Suppressor macrophage treated with lipopolysaccharide for 1 hour (primary cell): ENCODE measurements at regions not wholly inside any gene's neighbourhood (a gene's known extent, or its start where the extent isn't known, plus 50 kb on each side); places are given as distances from the start of the nearest gene placed in this dataset.
"Not testable (repeated sequence)": the region's sequence is repeated elsewhere in the genome, so short reads cannot be mapped to it uniquely, and the experiment has no call there.

Source experiments
- DNase-seq, 3 donors: peaks; one replicate each; pipeline ENCODE4 v3.0.0-alpha.2; 2020 to 2022

DNA sequence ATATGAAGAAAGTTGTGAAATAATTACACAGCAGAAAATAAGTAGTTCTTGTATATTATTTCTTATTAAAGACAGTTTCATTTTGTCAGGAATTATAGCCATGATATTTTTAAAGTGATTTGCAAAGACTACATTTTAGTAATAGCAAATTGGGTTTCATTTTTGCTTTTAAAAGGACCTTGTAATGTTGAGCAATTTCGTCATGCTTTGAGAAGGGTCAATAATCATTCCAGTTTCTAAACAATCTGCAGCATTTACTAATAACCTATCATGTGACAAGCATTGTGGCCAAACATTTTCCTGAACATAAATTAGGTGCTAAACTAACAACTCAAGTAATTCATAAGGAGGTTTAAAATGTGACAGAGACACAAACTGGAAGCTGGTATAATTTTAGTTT is 214.4 kb upstream of the CBLB start:
- DNase-seq = peak; percentile 2 to 23 (median 17)

DNA sequence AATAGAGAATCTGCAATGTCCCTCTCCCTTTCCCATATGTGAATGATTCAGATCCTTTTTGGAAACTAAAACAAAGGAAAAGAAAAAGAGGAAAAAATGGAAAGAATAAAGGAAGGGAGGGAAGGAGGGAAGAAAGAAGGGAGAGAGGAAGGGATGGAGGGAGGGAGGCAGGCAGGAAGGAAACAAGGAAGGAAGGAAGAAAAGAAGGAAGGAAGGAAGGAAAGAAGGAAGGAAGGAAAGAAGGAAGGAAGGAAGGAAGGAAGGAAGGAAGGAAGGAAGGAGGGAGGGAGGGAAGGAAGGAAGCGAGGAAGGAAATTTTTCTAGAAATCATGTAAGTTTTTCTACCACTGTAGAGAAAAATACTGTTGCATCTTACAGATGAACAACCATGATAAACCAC is 215.0 kb upstream of the CBLB start:
- DNase-seq = no peak

DNA sequence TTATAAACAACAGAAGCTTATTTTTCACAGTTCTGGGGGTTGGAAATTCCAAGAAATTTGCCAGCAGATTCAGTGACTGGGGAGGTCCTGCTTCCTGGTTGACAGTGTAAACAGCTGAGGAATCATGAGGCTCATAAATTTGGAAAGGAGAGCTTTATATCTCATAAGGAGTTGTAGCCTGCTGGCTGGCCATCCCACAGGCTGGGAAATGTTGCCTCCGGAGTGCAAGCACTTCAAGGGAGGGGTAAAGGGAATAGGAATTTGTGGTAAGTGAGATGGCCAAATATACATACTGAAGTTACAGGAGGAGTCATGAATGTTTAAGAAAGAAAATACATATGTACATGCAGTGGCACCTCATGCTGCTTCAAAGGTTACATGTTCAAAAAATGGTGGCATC is 217.2 kb upstream of the CBLB start:
- DNase-seq = no peak

GRCh38 chr3:106086636-106087035 is 217.8 kb upstream of the CBLB start:
- DNase-seq = no peak

GRCh38 chr3:106088304-106088703 is 219.5 kb upstream of the CBLB start:
- DNase-seq = no peak

DNA sequence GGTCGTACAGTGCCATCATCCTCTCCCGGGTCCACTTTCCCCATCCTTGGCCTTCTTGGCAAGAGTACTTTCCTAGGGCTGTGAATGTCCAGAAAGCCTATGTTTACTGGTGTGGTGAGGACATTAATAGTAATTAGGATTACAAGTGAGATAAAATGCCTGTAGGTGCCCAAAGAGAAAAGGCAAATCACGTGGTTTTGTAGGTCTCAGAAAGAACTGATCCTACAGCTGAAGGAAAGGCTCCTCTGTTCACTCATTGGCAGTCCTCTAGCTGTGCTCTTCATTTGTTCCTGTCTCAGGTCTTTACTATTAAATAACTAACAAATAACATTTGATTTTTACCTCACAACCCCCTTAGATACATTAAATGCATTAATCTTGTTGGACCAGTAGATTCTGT is 220.1 kb upstream of the CBLB start:
- no peak for DNase-seq

DNA sequence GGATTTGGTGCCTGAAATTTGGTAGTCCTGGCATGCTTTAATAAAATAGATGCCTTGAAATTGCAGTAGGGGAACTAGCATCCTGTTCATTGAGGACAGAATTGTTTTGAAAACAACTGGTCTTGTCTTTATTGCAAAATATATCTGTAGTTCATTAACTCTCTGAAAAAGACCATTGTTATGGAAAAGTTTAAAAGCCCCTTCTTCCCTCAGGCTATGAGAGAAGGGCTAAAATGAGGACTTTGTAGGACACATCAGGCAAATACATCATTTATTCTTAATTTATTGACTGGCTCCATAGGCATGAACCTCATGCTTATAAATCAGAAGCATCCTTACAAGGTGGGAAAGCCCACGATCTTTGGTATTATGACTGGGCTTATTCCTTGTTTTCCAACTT is 221.0 kb upstream of the CBLB start:
- no peak for DNase-seq

GRCh38 chr3:106092792-106093191 is 224.0 kb upstream of the CBLB start:
- DNase-seq = no peak

DNA sequence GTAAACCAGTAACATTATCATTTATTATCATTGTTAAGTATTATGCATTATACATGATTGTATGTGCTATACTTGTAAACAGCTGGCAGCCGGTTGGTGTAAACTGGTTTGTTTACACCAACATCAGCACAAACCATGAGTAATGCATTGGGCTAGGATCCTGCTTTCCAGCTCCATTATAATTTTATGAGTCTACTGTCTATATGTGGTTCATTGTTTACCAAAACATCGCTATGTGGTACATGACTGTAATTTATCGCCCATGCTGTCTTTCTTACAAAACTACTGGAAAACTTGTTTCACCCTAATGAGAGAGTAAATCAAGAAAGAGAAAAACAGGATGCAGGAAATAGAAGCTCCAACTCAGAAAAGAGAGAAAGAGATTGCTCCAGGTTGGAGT is 224.8 kb upstream of the CBLB start:
- no peak for DNase-seq

- DNase-seq = no peak
Measured at GRCh38 chr3:106097817-106098435, 229.1 kb upstream of the CBLB start.

GRCh38 chr3:106103383-106103782 is 234.6 kb upstream of the CBLB start:
- no peak for DNase-seq

- DNase-seq = no peak
Measured at GRCh38 chr3:106104078-106104477, 235.3 kb upstream of the CBLB start.

DNA sequence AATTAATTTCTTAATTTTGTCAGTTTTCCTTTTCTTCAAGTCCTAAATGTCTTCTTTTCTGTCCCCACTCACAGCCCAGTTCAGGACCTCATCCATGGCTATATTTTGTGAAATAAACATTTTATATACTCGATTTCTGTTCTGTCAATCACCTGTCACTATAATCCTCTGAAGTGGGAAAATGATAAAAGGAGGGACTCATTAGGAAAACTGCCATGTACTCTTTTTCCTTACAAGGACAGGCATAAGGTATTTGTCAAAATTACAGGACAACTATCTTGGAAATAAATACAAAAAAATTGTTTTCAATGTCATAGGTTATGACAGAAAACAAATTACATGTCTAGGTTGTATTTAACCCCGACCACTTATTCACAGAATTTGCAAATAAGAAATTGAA is 240.1 kb upstream of the CBLB start:
- DNase-seq = no peak

DNA sequence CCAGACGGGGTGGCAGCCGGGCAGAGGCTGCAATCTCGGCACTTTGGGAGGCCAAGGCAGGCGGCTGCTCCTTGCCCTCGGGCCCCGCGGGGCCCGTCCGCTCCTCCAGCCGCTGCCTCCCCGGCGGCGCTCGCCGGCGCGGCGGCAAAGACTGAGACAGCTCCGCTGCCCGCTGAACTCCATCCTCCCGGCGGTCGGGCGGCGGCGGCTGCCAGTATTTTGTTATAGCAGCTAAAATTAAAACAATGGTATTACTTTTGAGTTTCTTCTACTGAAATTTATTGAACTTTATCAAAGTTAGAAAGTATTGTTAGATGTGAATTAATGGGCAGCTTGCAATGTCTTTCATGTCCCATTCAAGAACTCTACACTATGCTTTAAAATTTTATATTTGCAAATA is 243.7 kb upstream of the CBLB start:
- DNase-seq = not testable (repeated sequence)

GRCh38 chr3:106113747-106114146 is 244.9 kb upstream of the CBLB start:
- DNase-seq = no peak

GRCh38 chr3:106114220-106114619 is 245.4 kb upstream of the CBLB start:
- DNase-seq = no peak

DNA sequence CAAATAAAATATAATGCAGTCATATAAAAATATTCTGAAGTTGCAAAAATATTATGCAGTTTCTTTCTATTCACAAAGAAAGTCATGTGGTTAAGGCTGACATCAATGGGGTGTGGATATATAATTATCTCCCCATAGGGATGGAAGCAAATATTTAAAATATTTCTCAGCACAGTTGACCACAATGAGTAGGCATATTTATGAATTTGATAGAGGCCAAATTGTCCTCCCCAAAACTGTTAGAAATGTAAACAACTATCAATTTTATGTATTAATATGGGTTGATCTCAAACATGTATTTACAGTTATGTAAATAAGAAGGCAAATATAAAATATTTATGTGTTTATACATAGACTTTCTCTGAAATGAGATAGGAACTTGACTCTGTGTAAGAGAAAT is 246.0 kb upstream of the CBLB start:
- DNase-seq = no peak

GRCh38 chr3:106115557-106115956 is 246.7 kb upstream of the CBLB start:
- no peak for DNase-seq

DNA sequence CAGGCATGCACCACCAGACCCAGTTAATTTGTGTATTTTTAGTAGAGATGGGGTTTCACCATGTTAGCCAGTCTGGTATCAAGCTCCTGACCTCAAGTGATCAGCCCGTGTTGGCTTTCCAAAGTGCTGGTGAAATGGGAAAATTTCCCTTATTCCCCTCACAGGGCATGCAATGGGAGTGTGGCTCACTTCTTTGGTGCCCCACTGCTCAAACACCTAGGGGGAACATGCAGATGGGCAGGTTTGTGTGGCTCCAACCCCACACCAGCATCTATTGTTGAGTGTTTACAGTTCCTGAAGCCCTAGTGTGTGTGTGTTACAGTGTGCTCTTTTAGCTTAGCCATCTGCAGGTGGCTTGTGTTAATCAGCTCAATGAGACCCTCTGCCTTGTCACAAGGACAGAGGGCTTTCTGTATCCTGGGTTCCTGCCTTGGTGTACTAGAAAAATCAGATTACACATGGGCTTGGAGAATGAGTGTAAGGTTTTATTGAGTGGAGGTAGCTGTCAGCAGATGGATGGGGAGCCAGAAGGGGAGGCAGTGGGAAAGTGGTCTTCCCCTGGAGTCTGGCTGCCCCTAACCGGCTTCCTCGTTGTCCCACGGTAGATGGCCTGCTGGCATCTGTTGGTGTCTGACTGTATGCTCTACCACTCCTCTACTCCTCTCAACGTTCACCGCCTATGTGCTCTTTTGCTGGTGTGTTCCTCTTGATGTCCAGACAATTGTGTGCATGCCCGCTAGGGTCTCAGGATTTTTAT is 248.1 kb upstream of the CBLB start:
- DNase-seq = no peak

DNA sequence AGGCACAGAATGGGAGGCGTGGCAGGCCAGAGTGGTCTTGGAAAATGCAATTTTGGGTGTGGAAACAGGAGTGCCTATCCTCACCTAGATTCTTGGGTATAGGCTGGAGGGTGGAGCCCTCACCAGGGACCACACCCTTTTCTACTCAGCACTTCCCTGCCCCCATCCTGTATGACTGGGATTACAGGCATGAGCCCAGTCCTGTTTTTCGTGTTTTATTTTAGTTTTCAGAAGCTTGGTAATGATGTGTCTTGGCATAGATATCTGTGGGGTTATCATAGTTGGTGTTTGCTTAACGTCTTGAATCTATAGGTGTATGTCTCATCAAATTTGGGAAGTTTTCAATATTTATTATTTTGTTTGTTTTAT is 248.7 kb upstream of the CBLB start:
- no peak for DNase-seq

DNA sequence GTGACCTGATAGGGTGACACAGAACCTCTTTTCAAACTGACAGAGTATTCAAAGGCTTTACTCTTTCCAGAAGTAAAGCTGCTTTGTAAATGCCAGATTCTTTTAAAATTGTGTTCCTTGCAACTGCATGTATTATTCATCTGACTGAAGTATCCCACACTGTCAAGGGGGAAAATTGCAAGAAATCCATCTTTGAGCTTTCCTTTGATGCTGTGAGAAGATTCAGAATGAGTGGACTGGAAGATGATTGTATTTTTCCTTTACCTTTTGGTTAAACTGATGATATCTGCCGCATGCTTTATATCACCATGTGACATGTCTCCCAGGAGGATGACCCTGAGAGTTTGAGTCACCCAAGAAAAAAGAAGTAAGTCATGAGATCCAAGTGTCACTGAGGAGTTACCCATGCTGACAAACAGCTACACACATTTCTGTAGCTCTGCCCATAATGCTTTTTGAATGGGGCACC is 250.8 kb upstream of the CBLB start:
- peak; percentile 73 to 86 (median 78) for DNase-seq

DNA sequence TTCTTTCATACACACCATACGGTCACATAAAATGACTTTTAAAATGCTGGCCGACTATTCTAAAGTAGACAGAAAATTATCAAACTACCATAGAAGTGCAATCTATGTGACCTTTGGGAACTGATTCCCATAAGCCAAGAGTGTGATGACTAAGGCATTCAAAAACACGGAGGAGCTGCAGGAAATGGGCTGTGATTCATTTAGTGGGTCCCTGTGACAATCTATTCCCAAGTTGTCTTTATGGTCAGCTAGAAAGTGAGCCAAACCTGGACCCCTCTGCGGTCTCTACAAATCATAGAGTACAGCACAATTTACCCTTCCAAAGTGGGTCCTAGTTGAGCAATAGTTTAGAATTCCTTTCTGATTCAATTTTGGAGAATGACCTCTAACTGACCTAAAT is 251.5 kb upstream of the CBLB start:
- DNase-seq = peak; percentile 30 to 58 (median 42)

- DNase-seq = no peak
Measured at GRCh38 chr3:106121491-106122289, 252.9 kb upstream of the CBLB start.

DNA sequence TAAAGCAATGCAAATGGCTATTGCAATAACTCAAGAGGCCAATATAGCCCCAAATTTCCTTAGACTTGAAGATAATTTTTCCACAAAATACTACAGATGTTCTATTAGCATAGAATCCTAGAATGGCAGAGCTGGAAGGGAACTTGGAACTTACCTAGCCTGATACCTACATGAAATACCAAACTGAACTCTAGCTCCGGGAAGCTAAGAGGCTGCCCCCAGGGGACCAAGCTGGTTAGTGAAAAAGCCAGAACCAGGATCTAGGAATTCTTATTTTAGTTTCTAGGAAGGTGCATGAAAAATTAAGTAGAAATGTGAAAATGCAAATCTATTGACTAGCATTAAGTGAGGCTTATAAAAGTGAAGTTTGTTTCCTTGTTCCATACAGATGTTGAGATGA is 256.0 kb upstream of the CBLB start:
- DNase-seq = peak in 1 of 3 donors; percentile 10
